ENCODE measurements at regions not wholly inside any gene's neighbourhood (a gene's known extent, or its start where the extent isn't known, plus 50 kb on each side); places are given as distances from the start of the nearest gene placed in this dataset.

DNA sequence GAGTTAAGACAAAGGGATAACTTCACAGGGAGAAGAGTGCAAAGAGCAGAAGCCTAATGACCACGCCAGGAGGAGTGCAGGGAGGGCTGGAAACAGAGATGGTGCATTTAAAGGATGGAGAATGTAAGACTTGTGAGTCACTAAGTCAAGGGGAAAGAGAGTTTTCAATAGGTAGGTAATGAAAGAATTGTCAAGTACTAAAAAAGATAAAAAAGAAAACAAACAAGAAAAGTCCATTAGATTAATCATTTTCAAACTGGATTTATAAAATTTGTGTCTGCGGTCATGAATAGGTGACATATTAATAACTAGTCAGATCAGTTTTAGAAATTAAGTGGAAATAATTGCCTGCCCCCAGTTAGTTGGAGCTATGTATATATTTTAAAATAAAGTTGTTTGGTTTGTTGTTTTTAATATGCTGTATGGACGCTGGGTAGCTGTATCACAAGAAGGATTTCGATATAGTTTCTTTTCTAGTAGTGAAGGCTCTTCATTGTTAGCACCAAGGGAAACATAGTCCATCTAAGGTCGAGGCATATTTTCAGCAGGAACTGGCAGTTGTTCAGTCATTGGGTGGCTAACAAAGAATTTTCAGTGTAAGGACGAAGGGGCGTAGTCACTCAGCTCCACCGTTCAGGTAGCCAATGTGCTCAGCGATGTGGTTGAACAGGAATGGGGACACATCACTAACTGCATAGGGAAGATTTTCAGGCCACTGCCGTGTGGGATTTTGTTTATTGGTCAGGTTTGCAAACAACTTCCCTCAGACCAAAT lies 203.0 kb downstream of the TGFB2 start:
- H3K9ac ChIP-seq, result no peak overlapping the region

GRCh38 chr1:218548764-218549163 lies 203.6 kb downstream of the TGFB2 start:
- Histone ChIP-seq H4K20me1 (ENCODE audit: insufficient read depth) (no peaks in the 10 kb centered on the region), H3K4me1 (ENCODE audit: low read depth, poor library complexity, severe bottlenecking) (no peaks in the 10 kb centered on the region), H3K27me3 (ENCODE audit: insufficient read depth, low read depth) (no peaks in the 10 kb centered on the region), H3K9ac (no peak overlapping the region), H3K79me2 (ENCODE audit: insufficient read depth, low read depth) (no peaks in the 10 kb centered on the region), H3K4me2 (no peak overlapping the region), H3K27ac (no peak overlapping the region), H3K4me3 (IDR thresholded peaks at IDR 0.05; ENCODE audit: insufficient read depth, low read depth, low read length) (no peak overlapping the region), H2AFZ (ENCODE audit: low read depth) (no peak overlapping the region), H3K36me3 (ENCODE audit: insufficient read depth) (no peaks in the 10 kb centered on the region)
- TF ChIP-seq CTCF (conservative IDR thresholded peaks at IDR 0.05; ENCODE audit: low read depth, low read length), result no peak

More for the DNA sequence above, 203.0 kb downstream of the TGFB2 start:
- H3K27ac ChIP-seq, result no peak overlapping the region
- H2AFZ ChIP-seq (ENCODE audit: low read depth), result no peak overlapping the region
- no peaks in the 10 kb centered on the region for H3K27me3 ChIP-seq (ENCODE audit: insufficient read depth, low read depth)
- no peaks in the 10 kb centered on the region for H3K79me2 ChIP-seq (ENCODE audit: insufficient read depth, low read depth)
- H4K20me1 ChIP-seq (ENCODE audit: insufficient read depth), result no peaks in the 10 kb centered on the region
- no peak for TF ChIP-seq CTCF (conservative IDR thresholded peaks at IDR 0.05; ENCODE audit: low read depth, low read length)
- no peak overlapping the region for H3K4me2 ChIP-seq
- H3K36me3 ChIP-seq (ENCODE audit: insufficient read depth), result no peaks in the 10 kb centered on the region
- H3K4me1 ChIP-seq (ENCODE audit: low read depth, poor library complexity, severe bottlenecking), result no peaks in the 10 kb centered on the region
- H3K4me3 ChIP-seq (IDR thresholded peaks at IDR 0.05; ENCODE audit: insufficient read depth, low read depth, low read length), result no peak overlapping the region

GRCh38 chr1:218553197-218553596 lies 208.1 kb downstream of the TGFB2 start:
- no peaks in the 10 kb centered on the region for H3K36me3 ChIP-seq (ENCODE audit: insufficient read depth)
- no peaks in the 10 kb centered on the region for H4K20me1 ChIP-seq (ENCODE audit: insufficient read depth)
- H2AFZ ChIP-seq (ENCODE audit: low read depth), result no peak overlapping the region
- H3K4me3 ChIP-seq (IDR thresholded peaks at IDR 0.05; ENCODE audit: insufficient read depth, low read depth, low read length), result no peak overlapping the region
- H3K9ac ChIP-seq, result no peak overlapping the region
- peak; percentile 46 for TF ChIP-seq CTCF (conservative IDR thresholded peaks at IDR 0.05; ENCODE audit: low read depth, low read length)
- H3K79me2 ChIP-seq (ENCODE audit: insufficient read depth, low read depth), result no peaks in the 10 kb centered on the region
- peaks cover 13% of the 10 kb centered on the region for H3K4me1 ChIP-seq (ENCODE audit: low read depth, poor library complexity, severe bottlenecking)
- H3K4me2 ChIP-seq, result no peak overlapping the region
- H3K27ac ChIP-seq, result no peak overlapping the region
- no peaks in the 10 kb centered on the region for H3K27me3 ChIP-seq (ENCODE audit: insufficient read depth, low read depth)

GRCh38 chr1:218556016-218556415 lies 210.9 kb downstream of the TGFB2 start:
- no peaks in the 10 kb centered on the region for H3K36me3 ChIP-seq (ENCODE audit: insufficient read depth)
- no peak overlapping the region for H3K4me2 ChIP-seq
- peaks cover 15% of the 10 kb centered on the region for H3K4me1 ChIP-seq (ENCODE audit: low read depth, poor library complexity, severe bottlenecking)
- no peaks in the 10 kb centered on the region for H3K79me2 ChIP-seq (ENCODE audit: insufficient read depth, low read depth)
- H4K20me1 ChIP-seq (ENCODE audit: insufficient read depth), result no peaks in the 10 kb centered on the region
- no peak overlapping the region for H3K27ac ChIP-seq
- H3K27me3 ChIP-seq (ENCODE audit: insufficient read depth, low read depth), result no peaks in the 10 kb centered on the region
- no peak for TF ChIP-seq CTCF (conservative IDR thresholded peaks at IDR 0.05; ENCODE audit: low read depth, low read length)
- H3K4me3 ChIP-seq (IDR thresholded peaks at IDR 0.05; ENCODE audit: insufficient read depth, low read depth, low read length), result no peak overlapping the region
- H3K9ac ChIP-seq, result no peak overlapping the region
- no peak overlapping the region for H2AFZ ChIP-seq (ENCODE audit: low read depth)

Data from KMS-11 (cell line).